Fibroblast of peridontal ligament (primary cell): ENCODE measurements at regions not wholly inside any gene's neighbourhood (a gene's known extent, or its start where the extent isn't known, plus 50 kb on each side); places are given as distances from the start of the nearest gene placed in this dataset.
A peak's percentile ranks its signal among the peaks of the same experiment; 100 is the strongest.

Experiments
- DNase-seq: peaks from one replicate; pipeline ENCODE4 v3.0.0-alpha.2; 2010; ENCODE audit errors: extremely low read depth

DNA sequence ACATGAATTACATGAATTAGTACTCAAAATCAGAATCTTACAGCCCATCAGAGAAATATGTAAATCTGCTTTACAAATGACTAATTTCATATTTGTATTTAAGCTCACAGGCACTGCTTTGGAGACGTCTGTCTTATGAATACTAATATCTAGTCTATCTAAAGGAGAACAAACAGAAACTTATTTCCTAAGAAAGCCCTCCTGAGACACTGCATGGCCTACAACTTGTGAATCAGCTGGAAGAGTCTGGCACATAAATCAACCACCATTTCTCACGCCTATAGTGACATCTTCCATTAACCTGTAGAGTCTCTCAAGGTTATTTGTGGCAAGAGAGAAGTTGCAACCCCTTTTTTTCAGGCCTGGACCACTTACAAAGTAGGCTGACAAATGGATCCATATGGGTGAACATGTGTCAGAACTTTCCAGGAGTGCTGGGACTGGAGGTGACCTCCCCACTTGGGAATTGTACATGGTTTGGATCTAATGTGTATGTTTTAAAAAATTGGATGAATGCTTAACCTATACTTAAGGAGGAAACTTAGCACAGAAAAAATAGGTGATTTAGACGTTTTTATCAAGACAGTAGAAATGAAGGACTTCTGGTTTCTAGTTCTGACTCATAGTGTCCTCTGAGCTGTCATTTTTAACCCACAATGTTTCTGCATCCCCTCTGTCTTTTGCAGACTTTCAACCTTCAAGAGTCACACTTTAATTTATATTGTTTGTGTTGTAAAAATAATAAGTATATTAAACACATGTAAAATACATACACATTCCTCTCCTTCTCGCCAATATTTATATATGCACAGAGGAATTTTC is 83.2 kb upstream of the ARHGAP24 start:
- no peak for DNase-seq

DNA sequence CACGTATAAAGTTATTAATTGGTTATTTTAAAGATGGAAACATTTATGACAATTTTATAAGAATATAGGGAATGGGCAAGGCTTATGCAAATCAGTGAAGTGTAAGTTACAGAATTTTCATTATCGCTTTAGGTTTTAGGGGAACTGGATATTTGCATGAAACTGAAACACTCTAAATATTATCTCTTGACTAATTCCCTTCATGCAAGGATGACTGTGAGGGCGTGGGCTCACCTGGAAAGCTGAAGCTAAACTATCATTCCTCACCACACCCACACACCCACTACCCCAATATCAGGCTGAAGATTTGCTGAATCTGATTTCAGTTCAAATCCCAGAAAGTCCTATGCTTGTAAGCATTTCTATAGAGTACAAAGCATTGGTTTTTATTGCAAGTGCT is 81.7 kb upstream of the ARHGAP24 start:
- DNase-seq = no peak

DNA sequence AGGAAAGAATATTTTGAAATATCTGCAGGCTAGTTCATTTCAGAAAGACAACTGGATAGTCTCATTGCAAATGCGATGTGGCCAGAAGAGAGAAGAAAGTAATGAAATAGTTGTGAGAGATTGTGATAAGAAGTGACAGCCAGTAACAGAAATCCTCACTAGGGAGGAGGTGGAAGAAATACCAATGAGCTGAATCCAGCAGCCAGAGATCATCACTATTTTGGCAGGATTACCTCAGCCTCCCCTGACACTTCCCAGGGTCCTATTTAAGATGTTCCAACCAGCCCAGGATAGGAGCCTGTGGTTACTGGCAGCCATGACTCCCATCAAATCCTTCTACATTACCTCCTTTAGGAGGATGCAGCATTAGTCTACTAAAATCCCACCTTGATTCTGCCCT is 76.7 kb upstream of the ARHGAP24 start:
- DNase-seq = peak; percentile 23

GRCh38 chr4:85399270-85399669 is 75.7 kb upstream of the ARHGAP24 start:
- no peak for DNase-seq

DNA sequence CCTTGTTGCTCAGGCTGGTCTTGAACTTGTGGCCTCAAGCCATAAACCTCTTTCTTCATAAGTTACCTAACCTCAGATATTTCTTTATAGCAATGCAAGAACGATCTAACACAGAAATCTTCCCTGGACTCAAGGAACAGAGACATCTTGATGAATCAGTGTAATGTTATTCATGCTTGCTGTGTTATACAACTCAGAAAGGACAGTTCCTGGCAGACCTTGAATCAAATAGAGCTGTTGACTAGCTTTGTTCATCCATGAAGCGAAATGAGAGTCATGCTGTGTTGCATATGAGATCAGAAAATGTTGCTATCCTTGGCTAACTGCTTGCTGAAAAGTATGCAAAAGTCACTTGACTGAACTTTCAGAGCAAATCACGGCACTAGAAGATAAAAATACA is 72.6 kb upstream of the ARHGAP24 start:
- peak; percentile 49 for DNase-seq

GRCh38 chr4:85406185-85406584 is 68.8 kb upstream of the ARHGAP24 start:
- no peak for DNase-seq

DNA sequence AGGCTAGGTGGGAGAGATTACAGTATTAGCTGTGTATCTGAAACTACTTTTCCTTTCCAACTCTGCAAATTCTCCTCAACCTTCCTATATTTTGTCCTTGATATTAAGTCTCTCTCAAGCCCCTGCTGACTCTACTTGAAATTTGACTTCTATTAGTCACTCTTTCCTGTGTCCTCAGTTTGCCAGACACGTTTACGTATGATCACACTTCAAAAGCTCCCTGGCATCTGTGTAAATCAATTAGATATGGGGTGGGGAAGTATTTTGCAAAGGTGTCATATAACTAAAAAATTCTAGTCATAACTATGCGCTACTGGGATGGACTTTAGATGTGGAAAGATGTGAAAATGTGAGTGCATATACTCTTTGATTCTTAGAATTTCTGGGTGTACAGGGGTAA is 67.4 kb upstream of the ARHGAP24 start:
- DNase-seq = no peak

DNA sequence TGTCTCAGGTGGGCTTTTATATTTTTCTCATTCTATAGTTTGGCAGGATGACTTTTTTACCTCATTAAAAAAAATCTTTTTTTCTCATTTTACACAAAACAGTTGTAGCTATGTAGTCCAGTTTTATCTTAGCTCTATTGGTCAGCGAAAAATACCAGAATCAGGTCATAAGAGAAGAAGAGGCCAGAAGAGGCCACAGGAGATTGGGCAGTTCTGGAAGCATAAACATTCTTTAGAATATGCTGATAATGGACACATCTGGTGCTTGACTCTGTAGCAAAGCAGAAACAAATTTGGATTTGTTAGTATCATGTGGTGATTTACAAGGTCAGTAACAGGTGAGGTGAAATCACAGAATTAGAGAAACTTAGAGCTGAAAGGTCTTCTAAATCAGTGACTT is 66.6 kb upstream of the ARHGAP24 start:
- no peak for DNase-seq

DNA sequence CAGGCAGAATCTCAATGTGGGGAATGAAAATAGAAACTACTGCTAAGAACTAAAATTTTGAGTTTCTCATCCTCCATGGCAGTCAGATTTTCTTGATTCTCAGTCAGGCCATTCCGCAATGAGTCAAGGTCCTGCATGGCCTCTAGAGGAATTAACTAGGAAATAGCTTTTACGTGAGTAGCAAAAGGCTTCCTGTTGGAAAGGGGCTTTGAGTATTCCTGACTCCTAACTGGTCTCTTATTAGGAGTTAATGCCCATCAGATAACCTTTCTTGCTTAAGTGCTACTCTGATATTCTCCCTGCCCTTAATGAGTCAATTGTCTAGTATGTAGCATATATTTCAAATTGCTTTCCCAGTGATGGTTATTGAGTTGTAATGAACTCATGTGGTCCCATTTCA is 65.7 kb upstream of the ARHGAP24 start:
- no peak for DNase-seq

DNA sequence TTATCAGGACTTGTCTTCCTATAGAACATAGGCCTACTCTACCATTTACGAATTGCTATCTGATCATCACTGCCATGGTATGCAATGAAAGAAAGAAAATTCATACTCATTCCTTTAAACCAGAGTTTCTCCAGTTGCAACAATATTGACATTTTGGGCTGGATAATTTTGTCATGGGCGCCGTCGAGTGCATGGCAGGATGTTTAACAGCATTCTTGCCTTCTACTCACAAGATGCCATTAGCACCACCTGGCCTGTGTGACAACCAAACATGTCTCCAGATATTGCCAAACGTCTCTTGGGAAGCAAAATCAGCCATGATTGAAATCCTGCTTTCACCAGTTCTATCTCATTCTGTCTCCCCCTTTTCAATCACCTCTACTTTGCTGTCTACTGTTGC is 63.6 kb upstream of the ARHGAP24 start:
- no peak for DNase-seq

GRCh38 chr4:85414972-85415371 is 60.0 kb upstream of the ARHGAP24 start:
- no peak for DNase-seq

- DNase-seq = no peak
These were observed 58.9 kb upstream of the ARHGAP24 start for GRCh38 chr4:85416094-85416493.

GRCh38 chr4:85419103-85419502 is 55.8 kb upstream of the ARHGAP24 start:
- DNase-seq = no peak

DNA sequence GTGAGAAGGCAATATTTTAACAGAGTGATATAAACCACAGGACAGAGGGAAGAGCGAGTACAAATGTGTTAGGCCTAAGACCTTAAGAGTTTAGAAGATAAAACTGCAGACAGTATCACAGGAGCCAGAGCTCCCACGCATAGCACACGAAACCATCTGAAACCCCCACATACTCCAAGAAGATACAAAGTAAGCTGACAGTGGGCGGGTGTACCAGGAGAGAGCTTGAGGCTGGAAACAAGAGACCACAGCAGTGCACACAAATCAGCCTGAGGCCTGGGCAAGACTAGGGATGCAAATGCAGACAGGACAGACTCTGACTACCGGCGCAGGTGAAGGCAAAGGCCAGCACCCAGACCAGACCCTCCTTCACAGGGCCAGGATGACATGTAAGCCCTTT is 54.1 kb upstream of the ARHGAP24 start:
- no peak for DNase-seq

- DNase-seq = no peak
These were observed 51.5 kb upstream of the ARHGAP24 start for GRCh38 chr4:85423431-85423830.
